Inflammatory macrophage treated with lipopolysaccharide for 1 hour (primary cell): ENCODE measurements at regions not wholly inside any gene's neighbourhood (a gene's known extent, or its start where the extent isn't known, plus 50 kb on each side); places are given as distances from the start of the nearest gene placed in this dataset.

Source experiments
- DNase-seq, 2 donors: peaks; one replicate each; pipeline ENCODE4 v3.0.0-alpha.2; 2020 to 2022

DNA sequence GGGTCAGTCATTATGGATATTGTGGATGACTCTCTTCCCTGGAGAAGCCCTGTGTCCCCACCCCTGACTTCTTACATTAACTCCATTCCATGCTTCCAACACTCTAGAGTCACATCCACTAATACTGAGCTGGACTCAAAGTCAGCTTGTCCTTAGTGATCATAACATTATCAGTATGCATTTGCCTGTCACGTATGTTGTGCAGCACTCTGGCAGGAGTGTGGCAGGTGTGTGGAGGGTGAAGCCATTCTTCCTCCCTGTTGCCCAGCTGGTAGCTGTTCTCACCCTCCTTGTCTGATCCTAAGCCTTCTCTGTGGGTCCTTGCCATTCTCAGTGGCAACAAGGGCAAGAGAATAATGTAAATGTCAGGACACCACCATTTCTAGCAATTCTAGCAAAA lies 334.1 kb upstream of the RAB6C start:
- DNase-seq = no peak

DNA sequence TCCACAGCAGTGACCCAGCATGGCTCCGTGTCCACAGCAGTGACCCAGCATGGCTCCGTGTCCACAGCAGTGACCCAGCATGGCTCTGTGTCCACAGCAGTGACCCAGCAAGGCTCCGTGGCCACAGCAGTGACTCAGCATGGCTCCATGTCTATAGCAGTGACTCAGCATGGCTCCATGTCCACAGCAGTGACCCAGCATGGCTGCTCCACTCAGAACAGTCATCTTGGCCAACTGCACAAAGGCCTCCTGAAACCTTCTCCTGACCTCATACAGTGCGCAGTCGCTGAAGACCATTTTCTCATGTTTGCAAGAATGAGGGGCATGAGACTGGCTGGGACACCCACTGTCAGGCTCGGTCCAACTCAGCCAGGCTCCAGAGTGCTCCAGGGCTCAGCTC lies 333.4 kb upstream of the RAB6C start:
- DNase-seq = no peak

DNA sequence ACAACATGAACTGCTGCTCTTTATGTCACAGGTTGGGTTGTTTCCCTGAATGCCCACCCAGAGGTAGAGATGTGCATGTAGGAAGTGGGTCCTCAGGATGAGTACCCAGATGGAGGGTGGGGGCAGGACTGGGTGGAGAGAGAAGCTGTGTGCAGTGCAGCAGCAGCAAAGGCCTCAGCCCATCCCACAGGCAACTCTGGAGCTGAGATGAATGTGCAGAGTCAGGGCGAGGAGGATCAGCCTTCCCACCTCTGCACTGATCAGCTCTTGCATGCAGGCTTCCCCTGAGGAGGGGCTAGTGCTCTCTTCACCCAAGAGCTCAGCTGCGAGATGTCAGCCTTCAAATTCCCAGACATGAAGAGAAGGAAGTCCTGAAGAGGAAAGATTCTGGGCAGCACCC lies 326.2 kb upstream of the RAB6C start:
- no peak for DNase-seq

DNA sequence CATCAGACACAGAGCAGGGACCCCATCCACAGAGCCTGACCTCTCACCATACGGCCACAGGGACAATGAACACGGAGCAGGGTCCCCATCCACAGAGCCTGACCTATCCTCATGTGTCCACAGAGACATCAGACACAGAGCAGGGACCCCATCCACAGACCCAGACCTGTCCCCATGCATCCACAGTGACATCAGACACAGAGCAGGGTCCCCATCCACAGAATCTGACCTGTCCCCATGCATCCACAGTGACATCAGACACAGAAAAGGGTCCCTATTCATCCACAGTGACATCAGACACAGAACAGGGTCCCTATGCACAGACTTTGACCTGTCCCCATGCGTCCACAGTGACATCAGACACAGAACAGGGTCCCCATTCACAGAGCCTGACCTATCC lies 325.1 kb upstream of the RAB6C start:
- DNase-seq = no peak

DNA sequence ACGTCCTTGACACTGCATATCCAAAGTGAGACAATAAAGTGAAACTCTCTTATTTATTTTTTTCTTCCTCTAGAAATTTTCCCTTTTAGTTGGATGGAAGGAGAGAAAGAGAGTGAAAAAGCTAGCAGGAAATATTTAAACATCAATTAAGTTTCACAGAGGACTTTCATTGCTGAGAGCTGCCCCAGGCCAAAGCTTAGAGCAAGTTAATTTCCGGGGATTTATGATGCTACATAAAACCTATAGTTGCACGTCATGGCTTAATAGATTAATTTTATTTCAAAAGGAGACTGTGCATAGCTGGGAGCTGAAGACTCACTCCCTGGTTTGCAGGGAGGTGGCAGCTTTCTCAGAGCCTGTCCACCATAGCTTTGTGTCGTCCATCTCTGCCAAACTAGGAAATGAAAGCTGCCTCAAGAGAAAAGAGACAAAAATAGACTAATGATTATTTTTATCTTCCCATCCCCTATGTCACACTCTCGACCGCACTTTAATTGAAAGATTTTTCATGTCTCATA lies 323.3 kb upstream of the RAB6C start:
- no peak for DNase-seq

DNA sequence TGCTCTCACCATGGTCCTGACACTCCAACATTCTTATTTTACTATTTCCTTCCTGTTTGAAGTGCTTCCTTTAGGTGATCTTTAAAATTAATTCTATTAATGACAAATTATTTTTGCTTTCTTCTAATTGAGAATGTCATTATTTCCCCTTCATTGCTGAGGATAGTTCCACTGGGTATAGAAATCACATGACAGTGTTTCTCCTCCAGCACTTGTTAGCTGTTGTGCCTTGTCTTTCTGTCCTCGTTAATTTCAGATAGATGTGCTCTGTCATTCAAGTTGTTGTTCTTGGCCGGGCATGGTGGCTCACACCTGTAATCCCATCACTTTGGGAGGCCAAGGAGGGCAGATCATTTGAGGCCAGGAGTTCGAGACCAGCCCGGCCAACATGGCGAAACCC lies 321.0 kb upstream of the RAB6C start:
- DNase-seq = no peak

DNA sequence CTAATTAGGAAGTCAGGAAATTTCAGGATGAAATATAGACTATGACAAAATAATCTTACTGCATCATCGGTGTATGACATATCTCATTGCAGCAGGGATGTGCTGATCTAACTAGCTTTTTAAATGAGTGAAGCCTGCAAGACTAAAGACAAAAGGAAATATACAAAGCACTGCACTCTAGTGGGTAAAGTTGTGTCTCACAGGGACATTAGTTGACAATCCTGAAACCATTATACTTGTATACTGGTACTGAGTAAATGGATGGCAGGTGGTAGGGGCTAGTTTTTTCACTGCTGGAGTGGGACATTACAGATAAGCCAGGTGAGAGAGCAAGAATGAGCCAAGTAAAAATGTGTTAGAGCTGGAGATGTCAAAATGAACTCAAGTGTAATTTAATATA lies 317.5 kb upstream of the RAB6C start:
- no peak for DNase-seq

DNA sequence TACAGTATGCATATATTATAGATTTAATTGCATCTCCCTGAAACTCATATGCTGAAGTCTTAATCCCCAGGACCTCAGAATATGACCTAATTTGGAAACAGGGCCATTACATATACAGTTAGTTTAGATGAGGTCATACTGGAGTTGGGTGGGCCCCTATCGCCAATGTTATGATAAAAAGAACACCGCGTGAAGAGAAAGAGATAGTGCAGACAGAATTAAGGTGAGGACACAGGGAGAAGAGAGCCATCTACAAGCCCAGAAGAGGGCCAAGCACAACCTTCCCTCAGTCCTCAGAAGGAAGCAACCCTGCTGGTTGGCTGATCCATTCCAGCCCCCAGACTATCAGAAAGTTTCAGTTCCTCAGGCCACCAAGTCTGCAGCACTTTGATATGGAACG lies 311.9 kb upstream of the RAB6C start:
- no peak for DNase-seq

DNA sequence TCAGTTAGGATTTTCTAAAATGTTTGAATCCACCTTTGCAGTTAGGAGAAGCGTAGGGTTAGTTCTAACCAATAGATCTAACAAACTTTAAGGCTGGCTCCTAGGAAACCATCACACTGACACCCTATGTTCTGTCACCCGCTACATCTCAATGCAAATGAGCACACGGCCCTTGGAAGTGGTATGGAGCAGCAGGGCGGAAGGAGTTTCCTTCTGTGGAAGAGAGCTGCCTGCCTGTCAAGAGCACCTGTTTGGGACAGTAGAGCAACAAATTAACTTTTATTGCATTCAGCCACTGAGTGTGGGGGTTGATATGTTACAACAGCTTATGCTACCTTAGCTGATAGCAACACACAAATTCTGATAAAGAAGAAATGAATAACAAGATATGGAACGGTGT lies 306.9 kb upstream of the RAB6C start:
- no peak for DNase-seq

DNA sequence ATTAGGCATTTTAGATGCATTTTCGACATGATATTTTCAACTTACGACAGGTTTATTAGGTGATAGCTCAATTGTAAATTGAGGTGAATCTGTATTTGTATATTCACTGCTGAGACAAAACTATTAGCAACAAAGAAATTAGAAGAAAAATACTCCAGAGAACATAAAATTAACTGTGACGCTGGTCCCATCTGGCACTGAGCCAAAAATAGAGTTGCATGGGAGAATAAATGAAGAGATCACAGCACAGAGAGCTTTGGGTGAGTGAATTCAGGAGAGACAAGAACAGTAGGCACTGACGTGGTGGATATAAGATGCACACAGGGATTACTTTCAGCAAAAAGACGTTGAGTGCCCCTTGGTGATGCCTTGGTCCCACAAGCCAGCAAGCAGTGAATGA lies 306.2 kb upstream of the RAB6C start:
- DNase-seq = no peak

DNA sequence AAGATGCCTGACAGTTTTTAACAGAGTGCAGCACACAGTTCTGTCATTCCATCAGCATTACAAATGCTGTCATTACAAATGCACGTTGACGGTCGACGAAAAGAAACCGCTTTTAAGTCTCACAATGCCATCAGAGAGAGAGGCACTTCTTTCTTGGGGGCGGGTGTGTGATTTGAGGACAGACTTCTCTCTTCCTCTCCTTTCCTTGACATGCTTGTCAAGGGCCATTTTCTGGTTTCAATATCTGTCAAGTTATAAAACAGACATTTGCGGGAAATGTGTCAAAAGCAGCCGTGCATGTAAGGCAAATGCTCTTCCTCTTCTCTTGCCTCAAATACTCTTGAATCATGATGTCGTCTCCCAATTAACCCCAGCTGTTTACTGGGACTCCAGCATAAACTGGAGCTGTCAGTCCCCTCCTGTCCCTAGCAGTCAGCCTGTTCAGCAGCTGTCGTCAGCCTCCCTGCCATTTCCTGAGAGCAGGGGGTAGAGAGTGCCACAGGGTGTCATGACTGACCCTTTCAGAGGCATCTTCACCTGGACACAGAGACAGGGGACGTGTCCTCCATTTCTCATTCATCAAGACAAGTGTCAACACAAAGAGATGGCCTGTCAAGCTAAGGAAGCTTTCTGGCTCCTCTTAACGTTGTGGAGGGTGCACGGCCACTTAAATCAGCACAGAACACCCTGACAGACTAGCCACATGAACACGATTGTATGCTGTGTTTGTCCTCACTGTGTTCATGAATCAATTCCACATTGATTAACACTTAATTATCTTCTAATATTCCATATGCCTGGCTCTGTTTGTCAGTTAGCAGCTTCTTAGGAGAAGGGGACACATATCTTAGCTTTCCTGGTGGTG lies 305.4 kb upstream of the RAB6C start:
- no peak for DNase-seq

DNA sequence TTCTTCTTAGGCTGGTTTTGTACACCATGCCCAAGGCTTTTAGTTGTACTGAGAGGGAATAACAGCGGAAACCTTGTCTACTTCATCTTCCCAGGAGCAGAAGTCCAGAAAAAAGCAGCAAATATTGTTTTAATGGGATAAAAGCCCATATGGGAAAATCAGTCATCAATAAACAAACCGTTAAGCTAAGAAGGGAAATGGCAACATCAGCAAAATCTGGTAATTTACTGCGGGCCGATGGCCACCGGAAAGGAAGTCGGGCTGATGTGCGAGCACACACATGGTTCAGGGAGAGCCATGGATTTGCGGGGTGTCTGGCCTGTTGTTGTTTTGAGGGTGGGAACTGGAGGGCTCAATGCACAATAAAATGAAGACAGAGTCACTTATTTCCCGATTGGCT lies 300.7 kb upstream of the RAB6C start:
- no peak for DNase-seq

DNA sequence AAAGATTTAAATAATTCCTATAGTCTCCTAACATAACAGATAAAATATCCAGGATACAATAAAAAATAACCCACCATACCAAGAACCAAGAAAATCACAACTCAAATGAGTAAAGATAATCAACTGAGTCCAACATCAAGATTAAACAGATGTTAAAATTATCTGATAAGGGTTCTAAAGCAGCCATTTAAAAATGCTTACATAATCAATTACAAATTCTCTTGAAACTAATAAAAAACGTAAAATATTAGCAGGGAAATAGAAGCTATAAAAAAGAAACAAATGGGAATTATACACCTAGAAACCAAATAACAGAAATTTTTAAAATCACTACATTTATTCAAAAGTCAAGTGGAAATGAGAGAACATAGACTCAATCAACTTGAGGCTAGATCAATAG lies 297.7 kb upstream of the RAB6C start:
- DNase-seq = no peak

DNA sequence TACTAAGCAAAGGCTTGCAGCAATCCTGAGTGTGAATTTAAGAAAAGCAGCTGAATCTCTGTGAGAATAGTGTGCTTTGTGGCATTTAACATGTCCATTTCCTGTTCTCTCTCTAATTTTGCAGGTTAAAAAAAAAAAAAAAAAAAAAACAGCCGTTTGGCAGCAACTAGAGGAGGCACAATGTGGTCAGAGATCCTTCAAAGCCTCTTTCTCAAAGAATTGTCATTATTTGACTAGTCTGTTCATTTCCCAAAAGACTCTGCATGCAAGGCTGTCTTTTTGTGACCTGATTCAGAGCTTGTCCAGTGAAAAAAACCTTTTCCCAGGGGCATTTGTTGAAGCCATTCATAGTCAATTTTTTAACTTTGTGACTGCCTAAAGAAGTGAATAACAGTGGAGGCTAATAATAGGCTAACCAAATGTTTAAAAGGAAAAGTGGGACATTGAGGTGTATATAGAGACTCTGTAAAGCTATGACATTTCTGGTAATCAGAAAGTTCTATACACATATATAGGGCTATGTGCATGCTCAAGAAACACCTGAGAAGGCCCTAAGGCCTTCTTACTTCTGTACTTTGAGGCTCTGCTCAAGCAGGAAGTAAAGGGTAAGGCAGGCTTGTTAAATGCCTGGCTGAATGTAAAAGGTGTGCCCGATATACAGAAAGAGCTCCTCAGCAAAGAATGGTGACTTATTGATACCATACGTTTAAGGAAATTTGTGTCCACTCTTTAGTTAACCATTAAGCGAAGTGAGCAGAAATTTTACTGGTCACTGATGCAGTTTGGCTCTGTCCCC lies 289.6 kb upstream of the RAB6C start:
- no peak for DNase-seq

DNA sequence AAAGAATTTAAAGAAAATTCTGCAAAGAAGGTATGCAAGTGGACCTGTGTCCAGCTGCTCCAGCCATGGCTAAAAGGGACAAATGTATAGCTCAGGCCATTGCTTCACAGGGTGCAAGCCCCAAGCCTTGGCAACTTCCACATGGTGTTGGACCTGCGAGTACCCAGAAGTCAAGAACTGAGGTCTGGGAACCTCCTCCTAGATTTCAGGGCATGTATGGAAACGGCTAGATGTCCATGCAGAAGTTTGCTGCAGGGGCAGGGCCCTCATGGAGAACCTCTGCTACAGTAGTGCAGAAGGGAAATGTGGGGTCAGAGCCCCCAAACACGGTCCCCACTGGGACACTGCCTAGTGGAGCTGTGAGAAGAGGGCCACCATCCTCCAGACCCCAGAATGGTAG lies 284.0 kb upstream of the RAB6C start:
- no peak for DNase-seq

DNA sequence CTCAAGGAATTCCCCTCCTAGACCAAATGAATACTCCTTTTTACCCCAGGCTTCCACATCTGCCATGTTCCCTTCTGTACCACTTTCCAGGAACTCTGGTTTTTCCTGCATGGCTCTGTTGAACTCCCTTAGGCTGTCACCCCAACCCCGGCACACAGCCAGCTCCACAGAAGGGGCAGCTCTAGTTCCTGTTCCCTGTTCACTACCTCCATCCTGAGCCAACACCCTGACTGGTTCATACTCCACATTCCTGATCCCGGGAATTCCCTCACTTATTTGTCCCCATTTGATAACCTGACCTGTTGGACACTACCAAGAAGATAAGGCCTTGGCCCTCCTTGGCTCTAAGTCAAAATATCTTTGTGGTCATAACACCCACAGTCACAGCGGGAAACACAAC lies 280.9 kb upstream of the RAB6C start:
- no peak for DNase-seq

DNA sequence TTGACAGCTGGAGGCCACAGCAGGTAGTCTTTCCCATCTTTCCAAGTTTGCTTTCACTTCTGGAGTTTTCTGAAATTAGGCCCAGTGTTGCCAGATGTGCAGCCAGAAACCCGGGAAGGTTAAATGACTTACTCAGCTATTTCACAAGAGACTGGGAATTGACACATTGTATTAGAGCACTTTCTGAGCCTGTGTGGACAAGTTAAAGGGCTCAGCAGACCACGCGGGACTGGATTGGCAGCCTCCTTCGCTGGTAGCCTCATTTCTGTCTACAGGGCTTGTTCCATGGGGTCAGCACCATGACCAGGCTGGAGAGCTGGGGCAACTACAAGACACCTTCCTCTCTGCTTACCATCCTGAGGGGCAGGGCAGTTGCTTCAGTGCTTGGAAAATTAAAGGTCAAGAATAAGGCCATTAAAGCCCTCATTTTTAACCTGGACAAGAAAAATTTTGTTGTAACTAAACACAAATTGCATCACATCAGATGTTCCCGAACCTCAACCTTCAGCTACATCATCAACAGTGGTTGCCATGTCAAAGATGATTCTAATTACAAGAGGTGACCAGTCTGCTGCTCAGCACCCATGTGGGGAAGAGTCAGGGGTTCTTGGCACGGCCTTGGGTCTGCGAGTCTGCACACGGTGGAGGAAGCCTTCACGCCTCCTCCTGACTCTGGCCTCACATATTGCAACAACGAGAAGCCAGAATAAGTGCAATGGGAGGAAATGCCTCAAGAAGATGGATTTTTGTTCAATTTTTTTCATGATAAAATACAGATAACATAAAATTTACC lies 279.5 kb upstream of the RAB6C start:
- DNase-seq = no peak

DNA sequence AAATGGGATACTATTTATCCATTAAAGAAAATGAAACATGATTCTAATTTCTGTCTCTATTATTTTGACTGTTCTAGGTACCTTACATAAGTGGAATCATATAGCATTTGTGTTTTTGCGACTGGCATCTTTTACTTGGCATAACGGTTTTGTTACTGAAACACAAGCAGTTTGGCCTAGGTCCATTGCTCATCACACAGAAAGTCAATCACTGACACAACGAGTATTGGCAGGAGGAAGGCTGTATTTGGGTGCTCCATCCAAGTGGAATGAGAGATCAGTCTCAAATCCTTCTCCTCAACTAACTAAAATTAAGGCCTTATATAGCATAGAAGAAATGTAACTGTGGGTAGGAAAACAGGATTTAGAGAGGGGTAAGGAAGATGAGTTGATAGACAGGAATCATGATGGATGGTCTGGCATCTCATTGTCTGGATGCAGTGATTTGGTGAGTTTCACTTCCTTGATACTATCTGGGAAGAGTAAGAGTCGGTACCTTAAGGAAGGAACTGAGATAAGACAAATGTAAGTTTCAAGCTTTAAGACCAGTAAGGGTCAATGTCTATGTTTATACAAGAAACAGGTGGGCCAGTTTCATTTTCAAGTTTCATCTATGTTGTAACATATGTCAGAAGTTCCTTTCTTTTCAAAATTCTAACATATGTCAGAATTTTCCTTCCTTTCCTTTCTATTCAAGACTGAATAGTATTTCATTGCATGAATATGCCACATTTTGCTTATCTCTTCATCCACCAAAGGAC lies 276.9 kb upstream of the RAB6C start:
- DNase-seq = no peak

DNA sequence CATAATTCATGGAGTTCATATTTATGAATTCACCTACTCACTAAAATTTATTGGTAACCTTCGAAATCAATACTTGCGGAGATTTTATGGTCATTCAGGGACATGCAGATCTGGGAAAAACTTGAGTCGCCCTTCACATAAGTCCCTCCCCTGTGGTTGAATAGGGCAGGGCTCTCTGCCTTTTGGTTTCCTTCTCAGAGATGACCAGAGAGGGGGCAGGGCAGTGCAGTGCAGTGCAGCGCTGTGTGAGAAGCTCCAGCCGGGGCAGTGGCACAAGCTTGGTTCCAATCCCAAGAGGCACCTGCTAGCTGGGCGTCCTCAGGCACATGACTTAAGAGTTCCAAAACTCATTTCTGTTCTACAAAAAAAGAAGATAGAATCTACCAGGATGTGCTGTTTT lies 274.4 kb upstream of the RAB6C start:
- no peak for DNase-seq

DNA sequence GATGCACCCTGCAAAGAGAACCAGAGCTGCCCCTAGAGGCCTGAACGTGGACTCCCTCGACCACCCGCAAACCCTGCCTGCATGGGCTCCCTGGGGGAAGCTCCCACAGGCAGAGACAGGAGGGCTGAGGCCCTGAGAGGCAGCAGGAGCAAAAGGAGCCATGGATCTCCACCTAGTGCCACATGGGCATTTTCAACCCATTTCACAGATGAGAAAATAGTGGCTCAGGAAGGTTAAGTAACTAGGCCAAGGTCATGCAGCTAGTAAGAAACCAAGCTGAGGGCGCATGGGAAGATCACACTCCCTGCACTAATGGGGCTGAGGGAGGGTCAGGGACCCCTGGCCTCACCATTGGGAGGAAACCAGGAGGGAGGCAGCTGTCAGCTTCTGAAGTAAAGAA lies 271.7 kb upstream of the RAB6C start:
- no peak for DNase-seq

DNA sequence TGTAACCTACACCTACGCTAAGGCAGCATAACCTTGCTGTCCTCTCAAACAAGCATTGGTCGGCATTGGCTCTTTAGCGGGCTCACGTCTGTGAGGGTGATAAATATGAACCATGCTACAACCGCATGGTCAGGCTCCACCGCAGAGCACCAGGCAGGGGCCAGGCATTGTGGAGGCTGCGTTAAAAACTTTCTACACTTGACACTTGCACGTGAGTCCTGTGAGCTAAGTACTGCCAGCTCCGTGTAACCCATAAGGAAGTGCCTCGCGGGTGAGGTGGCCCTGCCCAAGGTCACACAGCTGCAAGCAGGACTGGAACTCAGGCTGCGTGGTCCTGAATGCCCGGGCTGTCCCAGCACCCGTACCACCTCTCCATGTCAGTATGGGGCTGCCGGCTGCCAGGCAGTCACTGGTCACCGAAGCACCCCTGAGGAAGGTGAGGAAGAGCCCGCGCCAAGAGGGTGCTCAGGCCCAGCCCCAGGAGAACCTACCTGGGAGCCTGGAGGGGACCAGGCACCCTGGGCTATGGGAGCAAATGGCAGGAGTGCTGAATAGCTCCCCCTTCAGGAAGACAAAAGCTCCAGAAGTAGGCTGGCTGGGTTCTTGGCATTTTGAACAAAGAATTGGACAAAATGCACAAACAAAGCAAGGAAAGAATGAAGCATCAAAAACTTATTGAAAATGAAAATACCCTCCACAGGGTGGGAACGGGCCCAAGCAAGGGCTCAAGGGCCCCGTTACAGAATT lies 271.1 kb upstream of the RAB6C start:
- no peak for DNase-seq
